H1 (cell line): ENCODE measurements at regions not wholly inside any gene's neighbourhood (a gene's known extent, or its start where the extent isn't known, plus 50 kb on each side); places are given as distances from the start of the nearest gene placed in this dataset.
"Not testable (repeated sequence)": the region's sequence is repeated elsewhere in the genome, so short reads cannot be mapped to it uniquely, and the experiment has no call there.

Source experiments
- EZH2 ChIP-seq: fragments of 200-600 bp; sonication (generic); IDR thresholded peaks from 2 replicates; pipeline ENCODE4 v1.7.1; 2012; ENCODE audit warnings: low read depth, mild to moderate bottlenecking, moderate library complexity, low read length, inconsistent platforms; ENCODE audit not compliant: severe bottlenecking
- GABPA ChIP-seq: IDR thresholded peaks from 2 replicates; pipeline ENCODE4 v1.6.1; 2011; ENCODE audit warnings: mild to moderate bottlenecking, low read length, moderate library complexity, borderline replicate concordance; ENCODE audit not compliant: insufficient read depth
- RFX5 ChIP-seq: IDR thresholded peaks from 2 replicates; pipeline ENCODE4 v1.6.1; 2011; ENCODE audit warnings: low read depth, low read length, improper control_type of control experiment, borderline replicate concordance
- SRF ChIP-seq: IDR thresholded peaks from 2 replicates; pipeline ENCODE4 v1.6.1; 2011; ENCODE audit warnings: mild to moderate bottlenecking, low read depth, low read length, moderate library complexity
- TF ChIP-seq, protein P1 (sequence below): IDR thresholded peaks from 2 replicates; pipeline ENCODE4 v1.6.1; 2012; ENCODE audit warnings: low read length, inconsistent platforms
- TF ChIP-seq, protein P2 (sequence below), 3 experiments: IDR thresholded peaks; 1 replicate in 2 of 3; 2 replicates in 1 of 3; pipeline versions ENCODE4 v1.5.1 to v1.6.1; 2011; ENCODE audit warnings: low read length in 3 of 3, mild to moderate bottlenecking in 3 of 3, inconsistent platforms in 2 of 3, low read depth in 1 of 3, moderate library complexity in 1 of 3; ENCODE audit not compliant: insufficient read depth in 1 of 3; ENCODE audit errors: control extremely low read depth in 1 of 3

DNA sequence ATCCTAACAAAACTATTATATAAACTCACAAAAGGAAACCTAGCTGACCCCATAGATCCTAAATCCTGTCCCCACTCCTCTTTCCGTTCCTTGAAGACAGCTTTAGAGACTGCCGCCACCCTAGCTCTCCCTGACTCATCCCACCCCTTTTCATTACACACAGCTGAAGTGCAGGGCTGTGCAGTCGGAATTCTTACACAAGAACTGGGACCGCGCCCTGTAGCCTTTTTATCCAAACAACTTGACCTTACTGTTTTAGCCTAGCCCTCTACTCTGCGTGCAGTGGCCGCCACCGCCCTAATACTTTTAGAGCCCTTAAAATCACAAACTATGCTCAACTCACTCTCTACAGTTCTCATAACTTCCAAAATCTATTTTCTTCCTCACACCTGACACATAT is 264.0 kb downstream of the SMARCA2 start:
- TF ChIP-seq, protein P1, sequence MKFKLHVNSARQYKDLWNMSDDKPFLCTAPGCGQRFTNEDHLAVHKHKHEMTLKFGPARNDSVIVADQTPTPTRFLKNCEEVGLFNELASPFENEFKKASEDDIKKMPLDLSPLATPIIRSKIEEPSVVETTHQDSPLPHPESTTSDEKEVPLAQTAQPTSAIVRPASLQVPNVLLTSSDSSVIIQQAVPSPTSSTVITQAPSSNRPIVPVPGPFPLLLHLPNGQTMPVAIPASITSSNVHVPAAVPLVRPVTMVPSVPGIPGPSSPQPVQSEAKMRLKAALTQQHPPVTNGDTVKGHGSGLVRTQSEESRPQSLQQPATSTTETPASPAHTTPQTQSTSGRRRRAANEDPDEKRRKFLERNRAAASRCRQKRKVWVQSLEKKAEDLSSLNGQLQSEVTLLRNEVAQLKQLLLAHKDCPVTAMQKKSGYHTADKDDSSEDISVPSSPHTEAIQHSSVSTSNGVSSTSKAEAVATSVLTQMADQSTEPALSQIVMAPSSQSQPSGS, result not testable (repeated sequence)
- TF ChIP-seq RFX5, GABPA, EZH2, SRF: not testable (repeated sequence)
- TF ChIP-seq, protein P2, sequence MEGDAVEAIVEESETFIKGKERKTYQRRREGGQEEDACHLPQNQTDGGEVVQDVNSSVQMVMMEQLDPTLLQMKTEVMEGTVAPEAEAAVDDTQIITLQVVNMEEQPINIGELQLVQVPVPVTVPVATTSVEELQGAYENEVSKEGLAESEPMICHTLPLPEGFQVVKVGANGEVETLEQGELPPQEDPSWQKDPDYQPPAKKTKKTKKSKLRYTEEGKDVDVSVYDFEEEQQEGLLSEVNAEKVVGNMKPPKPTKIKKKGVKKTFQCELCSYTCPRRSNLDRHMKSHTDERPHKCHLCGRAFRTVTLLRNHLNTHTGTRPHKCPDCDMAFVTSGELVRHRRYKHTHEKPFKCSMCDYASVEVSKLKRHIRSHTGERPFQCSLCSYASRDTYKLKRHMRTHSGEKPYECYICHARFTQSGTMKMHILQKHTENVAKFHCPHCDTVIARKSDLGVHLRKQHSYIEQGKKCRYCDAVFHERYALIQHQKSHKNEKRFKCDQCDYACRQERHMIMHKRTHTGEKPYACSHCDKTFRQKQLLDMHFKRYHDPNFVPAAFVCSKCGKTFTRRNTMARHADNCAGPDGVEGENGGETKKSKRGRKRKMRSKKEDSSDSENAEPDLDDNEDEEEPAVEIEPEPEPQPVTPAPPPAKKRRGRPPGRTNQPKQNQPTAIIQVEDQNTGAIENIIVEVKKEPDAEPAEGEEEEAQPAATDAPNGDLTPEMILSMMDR (IDR thresholded peaks at IDR 0.05; ENCODE audit: control extremely low read depth in 1 of 3, insufficient read depth in 1 of 3, low read depth in 1 of 3, low read length in 3 of 3), result not testable (repeated sequence)
